Spleen (tissue), 7 donors: ENCODE measurements at regions not wholly inside any gene's neighbourhood (a gene's known extent, or its start where the extent isn't known, plus 50 kb on each side); places are given as distances from the start of the nearest gene placed in this dataset.

Experiments
- CTCF ChIP-seq, 11 experiments: fragments of 200-600 bp in 7 of 11; fragments of 450-650 bp in 4 of 11; sonication (generic) in 4 of 11; IDR thresholded peaks in 8 of 11; conservative IDR thresholded peaks in 3 of 11; 1 replicate in 7 of 11; 2 replicates in 4 of 11; pipeline versions ENCODE4 v1.4.0 to v1.8.0; 2016 to 2021; ENCODE audit warnings: antibody characterized with exemption in 11 of 11, inconsistent platforms in 4 of 11, mild to moderate bottlenecking in 1 of 11
- POLR2A ChIP-seq, 3 donors: fragments of 450-650 bp; IDR thresholded peaks; one replicate each; pipeline ENCODE4 v1.5.1; 2017; ENCODE audit warnings: antibody characterized with exemption in 3 of 3, mild to moderate bottlenecking in 1 of 3
- POLR2AphosphoS5 ChIP-seq, 3 donors: sonication (generic); formaldehyde crosslinking; IDR thresholded peaks; one replicate each; pipeline ENCODE4 v1.5.1; 2017; ENCODE audit warnings: antibody characterized with exemption in 3 of 3
- donor health status: DM: no; HTN: no; CAD: no; lungs with moderate emphysema.
- donor health status: DM: no; HTN: no; CAD: no.
- donor health status: DM: no; HTN: no; CAD: no.

- no peak for TF ChIP-seq CTCF (IDR thresholded peaks at IDR 0.05 in 8 of 11, conservative IDR thresholded peaks at IDR 0.05 in 3 of 11)
- no peak for TF ChIP-seq POLR2A (IDR thresholded peaks at IDR 0.05)
- TF ChIP-seq POLR2AphosphoS5 (IDR thresholded peaks at IDR 0.05), result no peak
Observed at GRCh38 chr14:84686550-84686949, 843.4 kb upstream of the FLRT2 start.
